Stimulated activated CD4-positive, alpha-beta T cell treated with anti-CD3 and anti-CD28 coated beads, Interleukin-15, amount 100 ng/mL, for 24 hours (primary cell): ENCODE measurements at regions not wholly inside any gene's neighbourhood (a gene's known extent, or its start where the extent isn't known, plus 50 kb on each side); places are given as distances from the start of the nearest gene placed in this dataset.
"Not testable (repeated sequence)": the region's sequence is repeated elsewhere in the genome, so short reads cannot be mapped to it uniquely, and the experiment has no call there.

ENCODE experiments used
- DNase-seq: peaks from one replicate; pipeline ENCODE4 v3.0.0-alpha.2; 2020

- DNase-seq: no peak
These were observed 63.1 kb downstream of the MTNR1B start for GRCh38 chr11:93032580-93032979.

- no peak for DNase-seq
These were observed 63.6 kb downstream of the MTNR1B start for GRCh38 chr11:93033093-93033492.

GRCh38 chr11:93034031-93034722, 64.7 kb downstream of the MTNR1B start:
- no peak for DNase-seq

GRCh38 chr11:93034723-93035039, 65.2 kb downstream of the MTNR1B start:
- no peak for DNase-seq

- no peak for DNase-seq
These were observed 69.1 kb downstream of the MTNR1B start for GRCh38 chr11:93038521-93038920.

GRCh38 chr11:93039531-93040240, 70.2 kb downstream of the MTNR1B start:
- no peak for DNase-seq

GRCh38 chr11:93041682-93042081, 72.2 kb downstream of the MTNR1B start:
- no peak for DNase-seq

GRCh38 chr11:93043186-93043585, 73.7 kb downstream of the MTNR1B start:
- DNase-seq: not testable (repeated sequence)

GRCh38 chr11:93049740-93050139, 80.3 kb downstream of the MTNR1B start:
- no peak for DNase-seq

GRCh38 chr11:93051186-93051585, 81.7 kb downstream of the MTNR1B start:
- DNase-seq: no peak

GRCh38 chr11:93053864-93054263, 84.4 kb downstream of the MTNR1B start:
- no peak for DNase-seq

- DNase-seq: no peak
These were observed 84.8 kb downstream of the MTNR1B start for GRCh38 chr11:93054279-93054678.

GRCh38 chr11:93054881-93055280, 85.4 kb downstream of the MTNR1B start:
- DNase-seq: peak; percentile 29

GRCh38 chr11:93059117-93059957, 89.9 kb downstream of the MTNR1B start:
- no peak for DNase-seq

- no peak for DNase-seq
These were observed 93.6 kb downstream of the MTNR1B start for GRCh38 chr11:93063086-93063485.

GRCh38 chr11:93065074-93065674, 95.7 kb downstream of the MTNR1B start:
- peak; percentile 10 for DNase-seq

GRCh38 chr11:93067881-93068390, 98.5 kb downstream of the MTNR1B start:
- DNase-seq: no peak

- DNase-seq: no peak
These were observed 102.9 kb downstream of the MTNR1B start for GRCh38 chr11:93072229-93072914.

GRCh38 chr11:93073026-93073425, 103.6 kb downstream of the MTNR1B start:
- no peak for DNase-seq

- DNase-seq: no peak
These were observed 104.2 kb downstream of the MTNR1B start for GRCh38 chr11:93073508-93074280.

GRCh38 chr11:93074352-93074751, 104.9 kb downstream of the MTNR1B start:
- DNase-seq: no peak

GRCh38 chr11:93075782-93076181, 106.3 kb downstream of the MTNR1B start:
- no peak for DNase-seq
